Ishikawa (cell line): ENCODE measurements at regions not wholly inside any gene's neighbourhood (a gene's known extent, or its start where the extent isn't known, plus 50 kb on each side); places are given as distances from the start of the nearest gene placed in this dataset.

Experiments used
- CEBPB ChIP-seq: IDR thresholded peaks from 2 replicates; pipeline ENCODE4 v1.6.1; 2012
- CREB1 ChIP-seq: IDR thresholded peaks from 2 replicates; pipeline ENCODE4 v1.6.1; 2012; ENCODE audit warnings: low read depth
- EGR1 ChIP-seq: IDR thresholded peaks from 2 replicates; pipeline ENCODE4 v1.6.1; 2012
- EP300 ChIP-seq: IDR thresholded peaks from 2 replicates; pipeline ENCODE4 v1.6.1; 2012; ENCODE audit warnings: borderline replicate concordance
- FOXM1 ChIP-seq: IDR thresholded peaks from 2 replicates; pipeline ENCODE4 v1.6.1; 2012; ENCODE audit warnings: low read depth, borderline replicate concordance
- NFIC ChIP-seq: IDR thresholded peaks from 2 replicates; pipeline ENCODE4 v1.6.1; 2012
- RAD21 ChIP-seq: IDR thresholded peaks from 2 replicates; pipeline ENCODE4 v1.6.1; 2012; ENCODE audit warnings: low read depth
- TAF1 ChIP-seq: IDR thresholded peaks from 2 replicates; pipeline ENCODE4 v1.6.1; 2012; ENCODE audit warnings: low read depth, mild to moderate bottlenecking
- TCF12 ChIP-seq: IDR thresholded peaks from 2 replicates; pipeline ENCODE4 v1.6.1; 2012; ENCODE audit warnings: low read depth
- TEAD4 ChIP-seq: IDR thresholded peaks from 2 replicates; pipeline ENCODE4 v1.6.1; 2012
- YY1 ChIP-seq: IDR thresholded peaks from 2 replicates; pipeline ENCODE4 v1.6.1; 2012; ENCODE audit warnings: low read depth
- ZBTB7A ChIP-seq: IDR thresholded peaks from 2 replicates; pipeline ENCODE4 v1.6.1; 2012; ENCODE audit warnings: low read depth
- TF ChIP-seq, protein P1 (sequence below): IDR thresholded peaks from 2 replicates; pipeline ENCODE4 v1.6.1; 2012; ENCODE audit warnings: low read depth, mild to moderate bottlenecking
- TF ChIP-seq, protein P2 (sequence below): IDR thresholded peaks from 2 replicates; pipeline ENCODE4 v1.6.1; 2012
- TF ChIP-seq, protein P3 (sequence below): IDR thresholded peaks from 2 replicates; pipeline ENCODE4 v1.6.1; 2012

DNA sequence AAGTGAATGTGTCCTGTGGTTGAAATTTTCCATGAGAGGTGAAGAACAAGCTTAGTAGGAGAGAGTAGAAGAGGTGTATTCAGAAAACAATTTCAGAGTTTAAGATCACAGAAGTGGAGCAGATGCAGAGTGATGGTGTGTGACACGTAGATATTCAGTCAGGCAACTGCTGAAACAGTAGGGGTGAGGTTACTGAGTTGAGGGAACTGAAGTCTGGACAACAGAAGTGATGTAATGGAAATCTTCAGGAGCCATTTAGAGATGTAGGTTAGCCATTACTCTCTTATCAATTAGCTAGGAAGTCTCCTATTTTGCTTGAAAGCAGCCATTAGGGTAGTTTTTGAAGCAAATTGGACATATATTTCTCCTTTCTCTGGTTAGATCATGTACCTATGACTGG is 584.4 kb downstream of the PKHD1 start:
- TF ChIP-seq NFIC (no peak), FOXM1 (no peak), EP300 (no peak), TCF12 (no peak), TAF1 (no peak), ZBTB7A (no peak), EGR1 (no peak), RAD21 (no peak), CEBPB (no peak), TEAD4 (no peak), YY1 (no peak), CREB1 (no peak)
- TF ChIP-seq, protein P1, sequence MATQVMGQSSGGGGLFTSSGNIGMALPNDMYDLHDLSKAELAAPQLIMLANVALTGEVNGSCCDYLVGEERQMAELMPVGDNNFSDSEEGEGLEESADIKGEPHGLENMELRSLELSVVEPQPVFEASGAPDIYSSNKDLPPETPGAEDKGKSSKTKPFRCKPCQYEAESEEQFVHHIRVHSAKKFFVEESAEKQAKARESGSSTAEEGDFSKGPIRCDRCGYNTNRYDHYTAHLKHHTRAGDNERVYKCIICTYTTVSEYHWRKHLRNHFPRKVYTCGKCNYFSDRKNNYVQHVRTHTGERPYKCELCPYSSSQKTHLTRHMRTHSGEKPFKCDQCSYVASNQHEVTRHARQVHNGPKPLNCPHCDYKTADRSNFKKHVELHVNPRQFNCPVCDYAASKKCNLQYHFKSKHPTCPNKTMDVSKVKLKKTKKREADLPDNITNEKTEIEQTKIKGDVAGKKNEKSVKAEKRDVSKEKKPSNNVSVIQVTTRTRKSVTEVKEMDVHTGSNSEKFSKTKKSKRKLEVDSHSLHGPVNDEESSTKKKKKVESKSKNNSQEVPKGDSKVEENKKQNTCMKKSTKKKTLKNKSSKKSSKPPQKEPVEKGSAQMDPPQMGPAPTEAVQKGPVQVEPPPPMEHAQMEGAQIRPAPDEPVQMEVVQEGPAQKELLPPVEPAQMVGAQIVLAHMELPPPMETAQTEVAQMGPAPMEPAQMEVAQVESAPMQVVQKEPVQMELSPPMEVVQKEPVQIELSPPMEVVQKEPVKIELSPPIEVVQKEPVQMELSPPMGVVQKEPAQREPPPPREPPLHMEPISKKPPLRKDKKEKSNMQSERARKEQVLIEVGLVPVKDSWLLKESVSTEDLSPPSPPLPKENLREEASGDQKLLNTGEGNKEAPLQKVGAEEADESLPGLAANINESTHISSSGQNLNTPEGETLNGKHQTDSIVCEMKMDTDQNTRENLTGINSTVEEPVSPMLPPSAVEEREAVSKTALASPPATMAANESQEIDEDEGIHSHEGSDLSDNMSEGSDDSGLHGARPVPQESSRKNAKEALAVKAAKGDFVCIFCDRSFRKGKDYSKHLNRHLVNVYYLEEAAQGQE: no peak
- TF ChIP-seq, protein P2, sequence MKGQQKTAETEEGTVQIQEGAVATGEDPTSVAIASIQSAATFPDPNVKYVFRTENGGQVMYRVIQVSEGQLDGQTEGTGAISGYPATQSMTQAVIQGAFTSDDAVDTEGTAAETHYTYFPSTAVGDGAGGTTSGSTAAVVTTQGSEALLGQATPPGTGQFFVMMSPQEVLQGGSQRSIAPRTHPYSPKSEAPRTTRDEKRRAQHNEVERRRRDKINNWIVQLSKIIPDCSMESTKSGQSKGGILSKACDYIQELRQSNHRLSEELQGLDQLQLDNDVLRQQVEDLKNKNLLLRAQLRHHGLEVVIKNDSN: no peak
- TF ChIP-seq, protein P3, sequence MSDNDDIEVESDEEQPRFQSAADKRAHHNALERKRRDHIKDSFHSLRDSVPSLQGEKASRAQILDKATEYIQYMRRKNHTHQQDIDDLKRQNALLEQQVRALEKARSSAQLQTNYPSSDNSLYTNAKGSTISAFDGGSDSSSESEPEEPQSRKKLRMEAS: no peak

DNA sequence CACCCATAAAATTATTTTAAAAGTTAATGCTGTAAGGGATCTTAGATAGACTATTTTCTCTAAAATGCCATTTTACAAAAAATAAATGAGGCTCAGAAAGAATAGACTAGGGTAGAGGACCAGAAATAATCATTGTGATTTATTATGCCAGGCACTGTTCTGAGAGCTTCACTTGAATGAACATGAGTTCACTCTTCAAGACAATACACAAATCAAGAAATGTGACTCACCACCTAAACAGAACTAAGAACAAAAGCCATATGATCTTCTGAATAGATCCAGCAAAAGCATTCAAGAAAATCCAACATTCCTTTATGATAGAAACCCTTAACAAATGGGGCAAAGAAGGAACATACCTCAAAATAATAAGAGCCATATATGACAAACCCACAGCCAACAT is 582.0 kb downstream of the PKHD1 start:
- no peak for TF ChIP-seq NFIC
- TF ChIP-seq, protein P1: no peak
- no peak for TF ChIP-seq YY1
- no peak for TF ChIP-seq TCF12
- TF ChIP-seq ZBTB7A: no peak
- TF ChIP-seq TAF1: no peak
- no peak for TF ChIP-seq RAD21
- TF ChIP-seq CREB1: no peak
- TF ChIP-seq, protein P3: no peak
- TF ChIP-seq FOXM1: no peak
- no peak for TF ChIP-seq CEBPB
- TF ChIP-seq EGR1: no peak
- no peak for TF ChIP-seq EP300
- TF ChIP-seq, protein P2: no peak
- no peak for TF ChIP-seq TEAD4

DNA sequence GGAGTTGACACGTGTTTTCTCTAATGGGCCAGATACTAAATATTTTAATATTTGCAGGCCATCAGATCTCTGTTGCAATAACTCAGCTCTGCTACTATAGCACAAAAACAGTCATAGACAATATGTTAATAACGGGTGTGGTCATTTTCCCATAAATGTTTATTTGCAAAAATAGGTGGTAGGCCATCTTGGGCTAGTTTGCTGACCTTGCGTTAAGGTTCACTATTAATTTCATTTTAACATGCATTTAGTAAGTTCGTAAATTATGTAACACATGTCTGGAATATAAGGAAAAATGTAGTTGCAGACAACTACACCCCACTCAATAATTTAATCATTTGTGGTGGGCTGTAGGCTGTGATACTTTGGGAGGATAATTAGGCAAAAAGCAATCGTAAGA is 577.8 kb downstream of the PKHD1 start:
- TF ChIP-seq TAF1 (no peak), RAD21 (no peak), EP300 (no peak), TCF12 (no peak), FOXM1 (no peak)
- TF ChIP-seq, protein P1: no peak

DNA sequence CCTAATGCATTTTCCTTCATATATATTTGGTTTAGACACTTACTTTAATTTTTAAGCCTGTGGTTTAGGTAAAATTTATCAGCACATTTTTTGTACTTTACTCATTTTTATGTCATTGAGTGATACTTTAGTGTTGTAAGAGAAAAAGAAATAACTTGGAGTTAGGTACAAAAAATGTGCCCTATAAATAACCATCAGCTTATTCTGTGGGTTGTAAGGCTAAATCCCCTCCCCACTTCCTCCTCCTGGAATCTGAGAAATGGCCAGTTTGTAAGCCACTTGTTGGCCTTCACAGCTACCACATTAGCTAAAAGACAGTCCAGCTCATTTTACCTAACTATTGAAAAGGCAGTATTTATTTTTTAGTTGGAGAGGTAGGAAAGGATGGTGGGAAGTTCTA is 576.3 kb downstream of the PKHD1 start:
- TF ChIP-seq FOXM1 (no peak), CEBPB (no peak), EGR1 (no peak), CREB1 (no peak), ZBTB7A (no peak)
